Stimulated activated CD4-positive, alpha-beta T cell treated with anti-CD3 and anti-CD28 coated beads, Interleukin-4, amount 100 ng/mL, for 4 hours (primary cell): ENCODE measurements at regions not wholly inside any gene's neighbourhood (a gene's known extent, or its start where the extent isn't known, plus 50 kb on each side); places are given as distances from the start of the nearest gene placed in this dataset.
"Not testable (repeated sequence)": the region's sequence is repeated elsewhere in the genome, so short reads cannot be mapped to it uniquely, and the experiment has no call there.

Experiments used
- DNase-seq, 2 experiments: peaks; one replicate each; pipeline ENCODE4 v3.0.0-alpha.2; 2020

DNA sequence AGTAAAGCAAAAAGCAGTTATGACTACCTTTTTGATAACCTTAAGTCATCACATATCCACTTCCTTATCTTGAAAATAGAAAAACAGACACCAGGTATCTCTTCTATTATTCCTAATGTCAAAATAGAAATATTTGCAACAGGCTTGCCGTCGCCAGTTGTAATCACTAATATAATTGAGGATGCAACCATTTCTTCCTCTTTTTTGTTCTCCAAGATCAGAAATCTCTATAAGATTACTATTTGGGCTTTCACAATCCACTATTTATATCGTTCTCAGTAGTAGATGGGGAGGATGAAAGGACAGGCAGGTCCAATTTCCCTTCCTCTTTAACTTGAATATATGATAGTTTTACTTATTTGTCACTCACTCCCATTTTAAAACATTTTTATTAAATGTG is 130.2 kb upstream of the HMGA2 start:
- no peak for DNase-seq

DNA sequence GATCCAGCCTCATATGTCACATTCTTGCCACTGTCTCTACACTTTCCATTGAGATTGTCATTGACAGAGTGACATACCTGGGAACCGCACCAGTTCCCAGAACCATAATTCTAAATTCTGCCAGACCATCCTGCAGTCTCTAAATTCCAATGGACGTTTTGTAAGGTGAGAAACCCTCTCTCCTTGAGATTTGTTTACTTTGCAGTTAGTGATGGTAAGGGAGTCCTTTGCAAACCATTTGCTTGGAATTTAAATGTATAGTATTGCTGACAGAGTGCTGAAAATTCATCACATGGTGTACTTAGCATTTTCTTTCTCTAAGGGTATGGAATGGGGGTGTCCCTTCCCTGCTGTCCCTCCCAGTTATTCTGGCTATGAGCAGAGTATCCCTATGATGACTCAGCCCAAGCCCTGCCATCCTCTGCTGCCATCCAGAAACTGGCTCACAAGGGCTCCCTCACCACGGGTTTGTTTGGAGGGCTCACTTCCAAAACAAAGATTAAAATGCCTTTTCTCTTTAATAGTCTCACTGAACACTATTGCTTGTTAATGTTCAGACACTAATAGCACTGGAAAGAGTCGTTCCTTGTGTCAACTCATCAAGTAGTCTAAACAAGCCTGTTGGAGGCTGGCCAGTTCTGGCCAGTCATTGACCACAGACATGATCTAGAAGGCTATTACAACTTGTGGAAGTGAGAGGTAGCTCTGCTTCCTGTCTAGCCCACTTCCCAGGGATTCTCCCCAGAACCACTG is 129.0 kb upstream of the HMGA2 start:
- DNase-seq, result no peak

GRCh38 chr12:65696227-65696626 is 128.1 kb upstream of the HMGA2 start:
- DNase-seq, result no peak

DNA sequence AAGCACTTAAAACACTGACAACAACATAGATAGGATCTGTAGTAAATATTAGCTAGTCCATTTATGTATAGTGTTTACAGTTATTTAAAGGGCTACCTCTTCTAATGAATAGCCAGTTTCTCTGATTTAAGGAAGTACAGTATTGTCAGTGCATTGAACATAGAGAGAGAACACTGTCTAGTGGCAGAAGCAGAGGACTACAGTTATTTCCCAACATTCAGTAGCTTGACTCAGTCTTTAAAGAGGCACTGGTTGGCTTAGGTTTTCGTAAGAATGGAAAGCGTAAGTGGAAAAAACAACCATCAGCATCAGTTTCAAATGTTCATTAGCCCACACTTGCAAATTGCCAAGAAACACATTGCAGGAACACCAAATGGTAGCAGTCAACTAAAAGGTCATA is 125.0 kb upstream of the HMGA2 start:
- no peak for DNase-seq

GRCh38 chr12:65703176-65703575 is 121.1 kb upstream of the HMGA2 start:
- no peak for DNase-seq

DNA sequence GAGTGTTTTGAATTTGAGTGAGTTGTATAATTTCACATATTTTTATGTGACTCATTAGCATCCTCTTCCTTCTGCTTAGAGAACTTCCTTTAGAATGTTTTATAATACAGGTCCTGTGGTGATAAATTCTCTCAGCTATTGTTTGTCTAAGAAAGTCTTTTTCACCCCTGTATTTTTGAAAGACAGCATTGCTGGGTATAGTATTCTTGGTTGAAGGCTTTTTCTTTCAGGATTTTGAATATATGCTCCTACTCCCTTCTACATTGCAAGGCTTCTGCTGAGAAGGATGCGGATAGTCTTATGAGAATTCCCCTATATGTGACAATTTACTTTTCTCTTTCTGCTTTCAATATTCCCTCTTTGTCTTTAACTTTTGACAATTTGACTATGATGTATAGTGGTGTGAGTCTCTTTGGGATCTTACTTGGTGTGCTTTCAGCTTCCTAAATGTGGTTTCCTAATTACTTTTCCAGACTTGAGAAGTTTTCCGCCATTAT is 118.9 kb upstream of the HMGA2 start:
- no peak for DNase-seq

DNA sequence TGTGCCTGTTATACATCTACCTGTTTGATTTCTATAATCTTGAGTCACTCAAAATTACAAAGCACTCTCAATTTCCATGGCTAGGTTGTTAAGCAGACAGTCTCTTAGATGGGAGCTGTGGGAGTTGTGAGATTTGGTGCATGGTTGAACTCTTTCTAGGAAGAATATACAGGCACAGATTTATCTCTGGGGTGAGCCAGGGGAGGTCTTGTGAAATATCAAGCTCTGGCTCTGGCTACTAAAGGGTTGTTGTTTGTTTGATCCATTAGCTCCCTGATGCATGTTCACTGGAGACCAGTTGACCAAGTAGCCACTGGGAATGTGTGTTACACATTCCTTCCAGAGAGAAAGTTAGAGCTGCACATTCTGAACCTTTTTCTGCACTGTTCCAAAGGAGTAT is 117.2 kb upstream of the HMGA2 start:
- DNase-seq, result no peak

- DNase-seq, result no peak
Measured at GRCh38 chr12:65712260-65713004, 111.9 kb upstream of the HMGA2 start.

DNA sequence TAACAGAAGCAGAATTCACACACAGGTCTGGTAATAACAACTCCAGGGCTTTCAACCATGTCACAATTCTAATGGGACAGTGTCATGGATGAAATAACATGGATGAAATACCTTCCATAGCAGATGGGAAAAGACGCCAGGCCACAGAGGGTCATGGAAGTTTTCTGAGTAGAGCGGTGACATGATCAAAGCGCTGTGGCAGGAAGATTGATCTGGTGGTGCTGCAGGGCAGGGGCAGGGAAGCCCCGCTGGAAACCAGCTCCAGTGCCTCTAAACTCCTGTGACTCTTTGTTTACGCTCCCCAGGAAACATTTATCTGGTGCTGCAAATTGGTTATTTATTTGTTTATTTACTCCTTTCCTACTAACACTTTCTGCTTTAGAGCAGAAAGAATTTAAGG is 108.3 kb upstream of the HMGA2 start:
- DNase-seq, result no peak

DNA sequence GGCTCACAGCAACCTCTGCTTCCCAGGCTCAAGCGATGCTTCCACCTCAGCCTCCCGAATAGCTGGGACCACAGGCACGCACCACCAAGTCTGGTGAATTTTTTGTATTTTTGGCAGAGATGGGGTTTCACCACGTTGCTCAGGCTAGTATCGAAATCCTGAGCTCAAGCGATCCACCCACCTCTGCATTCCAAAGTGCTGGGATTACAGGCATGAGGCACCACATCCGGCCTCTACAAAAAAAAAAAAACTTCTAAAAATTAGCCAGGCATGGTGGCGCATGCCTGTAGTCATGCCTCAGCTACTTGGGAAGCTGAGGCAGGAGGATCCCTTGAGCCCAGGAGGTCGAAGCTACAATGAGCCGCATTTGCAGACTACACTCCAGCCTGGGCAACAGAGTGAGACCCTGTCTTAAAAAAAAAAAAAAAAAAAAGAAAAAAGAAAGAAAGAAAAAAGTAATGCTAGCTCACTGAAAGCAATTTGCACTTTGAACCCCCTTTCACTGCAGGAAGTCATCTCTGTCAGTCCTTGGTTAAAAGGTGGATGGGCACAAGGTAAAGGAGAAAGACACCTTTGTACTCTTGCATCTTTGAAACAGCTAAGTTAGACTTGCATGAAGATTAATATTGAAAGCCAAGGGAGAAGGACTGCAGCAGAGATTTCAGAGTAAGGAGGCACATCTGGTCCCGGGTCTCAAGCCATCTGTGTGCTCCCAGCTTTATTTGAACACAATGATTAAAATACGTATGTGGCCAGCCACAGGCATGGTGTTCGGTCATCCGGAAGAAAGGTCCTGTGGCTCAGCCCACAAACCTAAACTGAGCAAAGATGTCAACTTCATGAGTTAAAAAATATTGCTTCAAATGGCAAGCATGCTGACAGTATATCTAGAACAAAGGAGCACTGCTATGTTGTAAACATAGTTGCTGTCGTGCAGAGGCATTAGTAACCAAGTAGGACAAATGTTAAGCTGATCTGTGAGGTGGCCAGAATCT is 103.8 kb upstream of the HMGA2 start:
- no peak for DNase-seq

- no peak for DNase-seq
Measured at GRCh38 chr12:65721541-65722190, 102.6 kb upstream of the HMGA2 start.

- no peak for DNase-seq
Measured at GRCh38 chr12:65725376-65725775, 98.9 kb upstream of the HMGA2 start.

GRCh38 chr12:65728455-65728847 is 95.8 kb upstream of the HMGA2 start:
- DNase-seq, result no peak

DNA sequence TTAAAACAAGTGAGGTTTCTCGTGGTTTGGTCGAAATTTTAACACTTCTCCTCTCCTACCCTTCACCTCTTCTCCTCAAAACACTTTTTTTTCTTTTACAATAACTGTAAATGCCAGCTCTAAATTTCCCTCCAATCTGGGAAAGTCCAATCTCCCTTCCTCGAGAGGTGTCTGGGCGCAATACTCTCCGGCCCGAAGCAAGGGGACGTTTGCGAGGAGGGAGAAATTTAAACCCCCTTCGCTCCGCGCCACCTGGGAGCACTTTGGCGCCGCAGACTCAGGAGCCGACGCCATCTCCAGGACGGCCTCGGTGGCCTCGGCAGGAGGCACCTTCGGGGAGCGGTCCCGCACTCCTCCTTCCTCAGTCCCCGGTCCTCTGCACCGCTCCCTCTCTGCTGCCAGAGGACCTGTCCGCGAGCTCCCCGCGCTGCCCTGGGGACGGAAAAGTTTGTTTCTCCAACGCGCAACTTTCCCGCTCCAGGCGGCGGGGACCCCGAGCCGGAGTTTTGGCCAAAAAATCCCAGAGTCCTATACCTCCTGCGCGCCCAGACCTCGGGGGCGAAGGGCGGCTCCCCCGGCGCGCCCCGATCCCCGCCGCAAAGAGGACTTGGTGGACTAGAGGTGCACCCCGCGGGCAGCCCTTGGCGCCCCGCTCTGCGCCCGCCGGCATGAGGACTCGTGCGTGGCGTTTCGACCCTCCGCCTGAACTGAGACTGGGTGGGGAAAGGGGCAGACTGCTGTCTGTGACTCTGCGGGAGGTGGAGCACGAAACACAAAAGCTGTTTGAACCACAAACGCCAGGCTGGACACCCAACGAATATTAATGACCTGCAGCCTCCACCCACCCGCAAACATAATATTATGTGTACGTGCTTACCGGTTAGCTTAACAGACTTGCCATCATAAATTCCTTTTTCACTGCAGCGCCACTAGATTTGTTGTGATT is 95.2 kb upstream of the HMGA2 start:
- DNase-seq, result no peak

DNA sequence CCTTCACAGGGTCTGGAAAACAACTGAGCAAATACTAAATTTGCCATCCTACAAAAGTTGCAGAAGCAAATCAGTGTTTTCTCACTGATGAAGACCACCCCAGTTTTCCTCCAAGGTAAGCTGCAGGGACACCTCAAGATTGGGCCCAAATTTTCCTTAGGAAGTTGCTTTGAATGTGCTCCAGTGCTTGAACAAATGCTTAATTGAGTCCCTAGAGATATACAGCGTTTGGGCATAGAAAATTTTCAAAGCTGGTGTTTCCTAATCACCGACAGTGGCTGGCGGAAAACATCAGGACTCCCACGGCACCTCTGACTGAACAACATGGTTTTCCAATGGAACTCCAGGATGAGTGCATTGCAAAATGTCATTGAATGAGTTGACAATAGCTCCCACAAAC is 92.5 kb upstream of the HMGA2 start:
- DNase-seq, result no peak

DNA sequence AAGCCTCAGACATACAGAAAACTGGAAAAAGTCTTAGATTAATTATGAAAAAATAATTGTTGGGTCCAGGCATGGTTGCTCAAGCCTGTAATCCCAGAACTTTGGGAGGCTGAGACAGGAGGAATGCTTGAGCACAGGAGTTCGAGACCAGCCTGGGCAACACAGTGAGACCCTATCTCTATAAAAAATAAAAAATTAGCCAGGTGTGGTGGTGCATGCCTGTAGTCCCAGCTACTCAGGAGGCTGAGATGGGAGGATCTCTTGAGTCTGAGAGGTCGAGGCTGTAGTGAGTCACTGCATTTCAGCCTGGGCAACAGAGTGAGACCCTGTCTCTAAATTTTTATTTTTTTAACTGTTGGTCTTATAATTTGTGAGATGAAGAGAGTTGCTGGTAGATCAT is 90.6 kb upstream of the HMGA2 start:
- DNase-seq, result not testable (repeated sequence)

DNA sequence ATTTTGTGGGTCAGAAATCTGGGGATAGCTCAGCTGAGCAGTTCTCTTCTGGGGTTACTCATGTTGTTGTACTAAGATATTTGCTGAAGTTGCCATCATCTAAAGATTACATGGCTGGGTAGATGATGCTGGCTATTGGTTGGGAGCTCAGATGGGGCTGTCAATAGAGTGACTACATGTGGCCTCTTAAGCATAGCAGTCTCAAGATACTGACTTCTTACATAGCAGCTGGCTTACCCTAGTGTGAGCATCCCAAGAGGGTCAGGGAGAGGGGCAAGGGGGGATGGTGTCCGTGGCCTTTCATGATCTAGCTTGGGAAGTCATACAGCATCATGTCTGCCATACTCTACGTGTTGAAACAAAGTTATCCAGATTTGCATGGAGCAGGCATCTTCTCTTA is 90.1 kb upstream of the HMGA2 start:
- no peak for DNase-seq

DNA sequence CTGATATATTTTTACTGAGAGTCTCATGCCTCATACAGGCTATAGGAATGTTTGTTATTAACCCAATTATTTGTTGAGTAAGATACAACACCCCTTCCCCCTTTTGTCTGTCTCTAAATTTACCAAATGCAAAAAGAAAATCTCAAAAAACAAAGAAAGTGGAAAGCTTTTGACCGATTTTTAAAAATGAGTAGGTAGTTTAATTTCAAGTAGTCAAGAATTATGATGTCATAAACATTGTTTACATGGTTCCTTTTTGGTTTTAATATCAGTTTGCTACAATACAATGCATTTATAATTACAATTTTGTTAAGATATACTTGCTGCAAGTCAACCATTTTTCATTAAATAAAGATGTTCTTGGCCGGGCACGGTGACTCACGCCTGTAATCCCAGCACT is 84.7 kb upstream of the HMGA2 start:
- DNase-seq, result no peak

GRCh38 chr12:65740506-65740872 is 83.8 kb upstream of the HMGA2 start:
- no peak for DNase-seq

DNA sequence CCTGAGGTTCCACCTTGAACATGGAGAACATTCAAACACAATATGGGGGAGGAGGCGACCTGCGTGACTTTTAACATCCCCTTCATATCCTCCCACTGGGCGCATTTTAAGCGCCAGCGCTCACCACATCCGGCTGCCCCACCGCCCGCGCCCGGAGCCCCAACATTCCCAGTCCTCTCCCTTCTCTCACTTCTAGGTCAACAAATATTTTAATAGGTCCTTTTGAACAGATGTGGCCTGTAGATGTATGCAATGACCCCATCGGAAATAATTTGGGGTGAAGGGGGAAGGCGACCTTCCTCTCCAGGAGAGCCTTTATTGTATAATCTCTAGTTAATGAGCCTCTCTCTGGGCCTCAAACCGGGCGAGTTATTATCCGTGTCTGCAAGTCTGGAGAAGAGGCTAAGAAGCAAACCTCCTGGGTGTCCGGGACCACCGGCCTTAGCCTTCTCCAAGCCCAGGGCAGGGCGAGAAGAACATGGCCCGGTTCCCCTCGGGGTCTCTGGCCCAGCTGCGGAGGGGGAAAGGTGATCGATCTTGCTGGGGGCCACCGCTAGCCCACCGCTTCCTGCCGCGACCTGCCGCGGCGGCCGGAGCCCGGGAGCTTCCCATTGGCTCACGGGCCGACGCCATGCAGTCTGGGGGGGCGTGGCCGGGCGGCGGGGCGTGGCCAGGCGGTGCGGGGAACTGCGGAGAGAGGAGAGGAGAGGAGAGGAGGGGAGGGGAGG is 83.2 kb upstream of the HMGA2 start:
- peak; percentile 57 to 70 for DNase-seq

GRCh38 chr12:65741656-65742017 is 82.6 kb upstream of the HMGA2 start:
- DNase-seq, result peak in 1 of 2 experiments; percentile 3
